ENCODE measurements at regions not wholly inside any gene's neighbourhood (a gene's known extent, or its start where the extent isn't known, plus 50 kb on each side); places are given as distances from the start of the nearest gene placed in this dataset.

DNA sequence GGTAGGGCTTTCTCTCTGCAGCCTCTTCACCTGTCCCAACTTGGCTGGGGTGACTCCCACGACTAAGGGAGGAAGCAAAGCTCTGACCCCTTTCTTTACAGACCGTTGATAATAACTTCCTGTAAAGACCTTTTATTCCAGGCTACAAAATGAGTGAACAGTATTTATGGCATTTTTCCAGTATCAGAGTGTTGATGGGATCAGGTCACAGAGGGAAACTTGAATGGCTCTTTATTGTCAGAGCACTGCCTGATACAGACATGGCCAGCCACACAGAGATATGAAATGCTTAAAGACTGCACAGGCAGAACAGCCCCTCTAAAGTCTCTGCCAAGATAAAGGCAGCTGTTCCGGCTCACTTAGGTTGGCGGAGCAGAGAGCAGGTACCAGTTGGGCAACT is 1033.9 kb upstream of the NR2F2 start:
- no peak for TF ChIP-seq REST (IDR thresholded peaks at IDR 0.05; ENCODE audit: insufficient read depth in 1 of 2, low read depth in 2 of 2, low read length in 2 of 2)
- TF ChIP-seq SIN3A (IDR thresholded peaks at IDR 0.05; ENCODE audit: borderline replicate concordance, insufficient read depth, low read length), result no peak
- TF ChIP-seq TAF1 (IDR thresholded peaks at IDR 0.05; ENCODE audit: borderline replicate concordance, insufficient read depth, low read length), result no peak
- TF ChIP-seq POLR2AphosphoS5 (IDR thresholded peaks at IDR 0.05; ENCODE audit: low read depth, low read length), result no peak
- no peak for TF ChIP-seq FOXP2 (optimal IDR thresholded peaks at IDR 0.05; ENCODE audit: borderline replicate concordance, extremely low read depth, extremely low read length, insufficient read depth)

Measured in PFSK-1 (cell line).